Cardiac muscle cell (in vitro differentiated cells and primary cell): ENCODE measurements at regions not wholly inside any gene's neighbourhood (a gene's known extent, or its start where the extent isn't known, plus 50 kb on each side); places are given as distances from the start of the nearest gene placed in this dataset.
A peak's percentile ranks its signal among the peaks of the same experiment; 100 is the strongest.

Experiments
- DNase-seq, 2 donors: peaks; one replicate each; pipeline versions ENCODE4 v3.0.0 to v3.0.0-alpha.2; 2010 to 2017; ENCODE audit warnings: low read depth in 1 of 2, low spot score in 1 of 2
- H3K27ac ChIP-seq: fragments of 200-600 bp; sonication (generic); 2 replicates; pipeline ENCODE4 v1.5.1; 2016
- H3K27me3 ChIP-seq: fragments of 200-600 bp; sonication (generic); 2 replicates; pipeline ENCODE4 v1.6.0; 2016; ENCODE audit warnings: control low read depth
- H3K36me3 ChIP-seq: fragments of 200-600 bp; sonication (generic); 2 replicates; pipeline ENCODE4 v1.5.1; 2016; ENCODE audit warnings: control low read depth
- H3K4me1 ChIP-seq: fragments of 200-600 bp; sonication (generic); 2 replicates; pipeline ENCODE4 v1.8.1; 2017; ENCODE audit warnings: low read depth, mild to moderate bottlenecking, mixed run types
- H3K4me3 ChIP-seq: fragments of 200-600 bp; sonication (generic); 2 replicates; pipeline ENCODE4 v1.5.1; 2016; ENCODE audit warnings: mild to moderate bottlenecking
- H3K9me3 ChIP-seq: fragments of 200-600 bp; sonication (generic); 2 replicates; pipeline ENCODE4 v1.5.1; 2017; ENCODE audit warnings: low read depth, mild to moderate bottlenecking, control low read depth
- CTCF ChIP-seq: IDR thresholded peaks from 2 replicates; pipeline ENCODE4 v1.5.1; 2012; ENCODE audit warnings: low read depth, mild to moderate bottlenecking, low read length

- Histone ChIP-seq H3K9me3 (no peaks in the 10 kb centered on the region), H3K36me3 (no peaks in the 10 kb centered on the region), H3K27me3 (no peaks in the 10 kb centered on the region), H3K4me3 (no peak overlapping the region), H3K4me1 (no peaks in the 10 kb centered on the region), H3K27ac (no peak overlapping the region)
- no peak for TF ChIP-seq CTCF
- DNase-seq, result peak in 1 of 2 donors; percentile 80
These were observed 91.0 kb upstream of the CCBE1 start for GRCh38 chr18:59787998-59788790.

- no peak for DNase-seq
- H3K36me3 ChIP-seq, result no peaks in the 10 kb centered on the region
- no peaks in the 10 kb centered on the region for H3K27me3 ChIP-seq
- H3K4me3 ChIP-seq, result no peak overlapping the region
- no peaks in the 10 kb centered on the region for H3K4me1 ChIP-seq
- no peaks in the 10 kb centered on the region for H3K9me3 ChIP-seq
- no peak overlapping the region for H3K27ac ChIP-seq
- no peak for TF ChIP-seq CTCF
These were observed 87.5 kb upstream of the CCBE1 start for GRCh38 chr18:59784694-59785093.

- no peaks in the 10 kb centered on the region for H3K36me3 ChIP-seq
- DNase-seq, result peak; percentile 59 to 84
- no peaks in the 10 kb centered on the region for H3K4me1 ChIP-seq
- H3K9me3 ChIP-seq, result no peaks in the 10 kb centered on the region
- H3K27ac ChIP-seq, result no peak overlapping the region
- TF ChIP-seq CTCF, result peak; percentile 73
- peaks cover 5% of the 10 kb centered on the region for H3K27me3 ChIP-seq
- H3K4me3 ChIP-seq, result no peak overlapping the region
These were observed 85.9 kb upstream of the CCBE1 start for GRCh38 chr18:59783138-59783537.

- H3K27ac ChIP-seq, result no peak overlapping the region
- peaks cover 5% of the 10 kb centered on the region for H3K27me3 ChIP-seq
- peak in 1 of 2 donors; percentile 82 for DNase-seq
- TF ChIP-seq CTCF, result no peak
- H3K4me3 ChIP-seq, result no peak overlapping the region
- H3K9me3 ChIP-seq, result no peaks in the 10 kb centered on the region
- no peaks in the 10 kb centered on the region for H3K4me1 ChIP-seq
- H3K36me3 ChIP-seq, result no peaks in the 10 kb centered on the region
These were observed 82.8 kb upstream of the CCBE1 start for GRCh38 chr18:59779979-59780378.

- no peaks in the 10 kb centered on the region for H3K4me1 ChIP-seq
- no peak overlapping the region for H3K4me3 ChIP-seq
- peaks cover 5% of the 10 kb centered on the region for H3K27me3 ChIP-seq
- no peak for TF ChIP-seq CTCF
- H3K9me3 ChIP-seq, result no peaks in the 10 kb centered on the region
- H3K27ac ChIP-seq, result no peak overlapping the region
- DNase-seq, result no peak
- H3K36me3 ChIP-seq, result no peaks in the 10 kb centered on the region
These were observed 81.2 kb upstream of the CCBE1 start for GRCh38 chr18:59778434-59778833.
